Stimulated activated CD8-positive, alpha-beta memory T cell treated with anti-CD3 and anti-CD28 coated beads, Interleukin-12 subunit alpha, Interleukin-12 subunit beta, amount 100 ng/mL, for 1 hour (primary cell): ENCODE measurements at regions not wholly inside any gene's neighbourhood (a gene's known extent, or its start where the extent isn't known, plus 50 kb on each side); places are given as distances from the start of the nearest gene placed in this dataset.
"Not testable (repeated sequence)": the region's sequence is repeated elsewhere in the genome, so short reads cannot be mapped to it uniquely, and the experiment has no call there.

Experiments
- DNase-seq: peaks from one replicate; pipeline ENCODE4 v3.0.0-alpha.2; 2020; ENCODE audit warnings: low read depth

DNA sequence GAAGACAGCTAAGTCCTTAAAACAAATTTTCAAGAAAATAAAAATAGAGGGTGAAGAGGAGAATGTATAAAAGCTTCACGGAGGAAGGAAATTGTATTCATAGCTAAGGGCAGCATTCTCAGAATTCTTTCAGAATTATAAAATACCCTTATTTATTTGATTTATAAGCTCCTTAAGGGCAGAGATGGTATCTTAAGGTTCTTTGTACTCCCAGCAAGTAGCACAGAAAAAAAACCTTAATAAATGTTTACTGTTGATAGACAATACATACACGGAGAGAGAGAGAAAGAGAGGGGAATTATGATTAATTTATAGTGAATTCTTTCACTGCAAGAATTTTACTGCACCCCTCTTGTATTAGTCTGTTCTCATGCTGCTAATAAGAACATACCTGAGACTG lies 375.6 kb upstream of the CCDC54 start:
- no peak for DNase-seq

DNA sequence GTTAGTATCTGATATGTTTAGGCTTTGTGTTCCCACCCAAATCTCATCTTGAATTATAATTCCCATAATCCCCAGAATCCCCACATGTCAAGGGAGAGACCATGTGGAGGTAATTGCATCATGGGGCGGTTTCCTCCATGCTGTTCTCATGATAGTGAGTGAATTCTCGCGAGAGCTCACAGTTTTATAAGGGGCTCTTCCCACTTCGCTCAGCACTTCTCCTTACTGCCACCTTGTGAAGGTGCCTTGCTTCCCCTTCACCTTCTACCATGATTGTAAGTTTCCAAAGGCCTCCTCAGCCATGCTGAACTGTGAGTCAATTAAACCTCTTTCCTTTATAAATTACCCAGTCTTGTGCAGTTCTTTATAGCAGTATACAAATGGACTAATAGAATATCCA lies 371.9 kb upstream of the CCDC54 start:
- not testable (repeated sequence) for DNase-seq

DNA sequence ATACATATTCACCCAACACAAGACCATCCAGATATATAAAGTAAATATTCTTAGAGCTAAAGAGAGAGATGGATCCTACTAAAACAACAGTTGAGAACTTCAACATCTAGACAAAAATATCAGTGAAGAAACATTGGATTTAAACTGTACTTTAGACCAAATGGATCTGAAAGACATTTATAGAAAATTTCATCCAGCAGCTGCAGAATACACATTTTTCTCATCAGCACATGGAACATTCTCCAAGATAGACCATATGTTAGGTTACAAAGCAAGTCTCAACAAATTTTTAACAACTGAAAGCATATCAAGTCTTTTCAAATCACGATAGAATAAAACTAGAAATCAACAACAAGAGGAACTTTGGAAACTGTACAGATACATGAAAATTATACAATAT lies 369.0 kb upstream of the CCDC54 start:
- DNase-seq: no peak

DNA sequence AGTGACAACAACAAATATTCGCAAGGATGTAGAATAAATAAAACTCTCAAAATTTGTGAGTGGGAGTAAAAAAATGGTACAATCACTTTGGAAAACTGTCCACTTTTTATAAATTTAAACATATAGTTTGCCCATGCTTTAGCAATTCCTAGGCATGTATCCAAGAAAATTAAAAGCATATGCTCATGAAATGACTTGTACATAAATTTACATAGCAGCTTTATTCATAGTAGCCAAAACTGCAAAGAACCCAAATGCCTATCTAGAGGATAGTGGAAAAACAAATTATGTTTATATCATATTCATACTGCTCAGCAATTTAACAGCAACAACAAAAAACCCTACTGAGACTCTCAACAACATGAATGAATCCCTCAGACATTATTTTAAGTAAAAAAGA lies 363.6 kb upstream of the CCDC54 start:
- no peak for DNase-seq

DNA sequence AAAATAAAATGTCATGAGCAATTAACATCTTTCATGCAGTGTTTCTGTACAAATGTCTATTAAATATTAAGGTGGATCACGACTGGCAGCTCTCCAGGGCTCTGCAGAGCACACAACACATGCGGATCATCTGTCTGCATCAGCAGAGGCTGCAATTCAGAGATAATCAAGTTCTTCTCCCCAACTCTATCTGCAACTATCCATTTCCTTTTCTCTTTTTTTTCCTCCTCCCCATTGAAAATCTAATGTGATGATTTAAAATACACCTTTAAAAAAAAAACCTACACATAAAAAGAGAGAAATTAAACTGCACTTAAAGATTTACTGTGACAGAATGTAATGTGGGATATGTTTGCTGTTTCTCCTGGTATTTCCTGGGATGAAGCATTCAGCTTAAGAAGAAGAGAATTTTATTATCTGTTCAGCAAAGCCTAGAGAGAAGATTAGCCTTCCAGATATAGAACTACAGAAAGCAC lies 352.6 kb upstream of the CCDC54 start:
- no peak for DNase-seq

DNA sequence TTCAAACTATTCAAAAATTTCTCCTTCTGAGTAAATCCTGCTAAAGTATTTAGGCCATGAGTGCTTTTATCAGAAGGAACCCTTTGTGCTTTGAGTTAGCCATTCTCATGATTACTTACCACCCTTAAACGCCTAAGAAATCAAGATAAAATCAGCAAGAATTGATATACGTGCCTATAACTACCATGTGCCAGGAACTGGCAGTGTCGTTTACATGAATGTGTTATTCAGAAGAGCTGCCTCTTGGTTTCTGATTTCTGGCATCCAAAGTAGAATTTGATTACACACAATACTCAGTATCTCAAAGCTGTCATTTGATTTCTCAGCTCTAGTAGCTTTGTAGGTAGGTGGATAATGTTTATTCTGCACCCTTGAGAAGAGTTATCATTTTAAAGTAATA lies 351.3 kb upstream of the CCDC54 start:
- no peak for DNase-seq

DNA sequence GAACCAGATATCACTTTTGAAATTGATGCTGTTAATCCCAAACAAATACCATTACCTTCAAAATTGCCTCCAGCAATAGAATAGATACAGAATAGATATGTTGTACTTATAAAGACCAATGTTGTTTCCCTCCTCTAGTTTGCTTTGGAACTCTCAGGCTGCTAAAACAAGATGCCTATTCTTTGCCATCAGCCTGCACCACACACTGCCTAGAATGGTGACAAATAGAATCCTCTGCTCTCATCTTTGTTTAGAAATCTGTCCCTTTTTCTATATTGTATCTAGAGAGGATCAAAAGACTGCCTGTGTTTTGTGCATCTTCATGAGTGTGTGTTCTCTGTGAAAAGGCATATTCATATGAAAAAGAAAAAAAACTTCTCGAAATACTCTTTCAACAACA lies 349.2 kb upstream of the CCDC54 start:
- DNase-seq: no peak

DNA sequence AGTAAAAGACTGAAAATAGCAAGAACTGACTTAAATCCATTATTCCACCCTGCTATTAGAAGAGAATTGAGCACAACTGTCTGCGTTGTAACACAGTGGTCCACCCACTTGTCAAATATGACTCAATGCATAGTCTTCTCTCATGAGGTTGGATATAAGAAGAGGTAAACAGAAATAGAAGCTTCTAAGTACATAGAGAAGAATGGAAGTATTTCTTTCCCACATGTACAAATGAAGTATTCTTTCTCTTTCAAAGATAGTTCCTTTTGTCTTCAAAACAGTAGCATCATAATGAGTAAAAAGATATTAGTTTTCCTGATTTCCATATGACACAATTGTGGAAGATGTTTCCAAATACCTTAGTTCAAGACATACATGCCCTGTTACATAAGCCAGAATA lies 348.6 kb upstream of the CCDC54 start:
- no peak for DNase-seq

DNA sequence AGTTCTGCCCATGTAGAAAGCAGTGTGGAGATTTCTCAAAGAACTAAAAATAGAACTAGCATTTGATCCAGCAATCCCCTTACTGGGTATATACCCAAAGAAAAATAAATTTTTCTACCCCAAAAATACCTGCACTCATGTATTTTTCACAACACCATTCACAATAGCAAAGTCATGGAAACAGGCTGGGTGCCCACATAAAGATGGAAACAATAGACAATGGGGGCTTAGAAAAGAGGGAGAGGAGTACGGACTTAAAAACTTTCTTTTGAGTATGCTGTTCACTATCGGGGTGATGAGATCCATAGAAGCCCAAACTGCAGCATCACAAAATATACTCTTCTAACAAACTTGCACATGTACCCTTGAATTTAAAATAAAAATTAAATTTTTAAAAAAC lies 345.1 kb upstream of the CCDC54 start:
- no peak for DNase-seq

DNA sequence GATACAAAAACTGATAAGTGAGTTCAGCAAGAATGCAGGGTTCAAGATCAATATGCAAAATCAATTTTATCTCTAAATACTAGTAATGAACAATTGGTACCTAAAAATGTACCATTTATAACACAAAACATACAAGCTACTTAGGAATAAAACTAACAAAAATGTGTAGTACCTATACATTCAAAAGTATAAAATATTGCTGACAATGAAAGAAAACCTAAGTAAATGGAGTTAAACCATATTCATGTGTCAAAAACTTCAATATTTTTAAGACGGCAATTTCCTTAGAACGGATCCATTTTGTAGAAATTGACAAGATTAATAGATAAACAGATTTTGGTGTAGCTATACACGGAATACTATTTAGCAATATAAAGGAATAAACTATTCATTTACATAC lies 343.1 kb upstream of the CCDC54 start:
- DNase-seq: no peak

DNA sequence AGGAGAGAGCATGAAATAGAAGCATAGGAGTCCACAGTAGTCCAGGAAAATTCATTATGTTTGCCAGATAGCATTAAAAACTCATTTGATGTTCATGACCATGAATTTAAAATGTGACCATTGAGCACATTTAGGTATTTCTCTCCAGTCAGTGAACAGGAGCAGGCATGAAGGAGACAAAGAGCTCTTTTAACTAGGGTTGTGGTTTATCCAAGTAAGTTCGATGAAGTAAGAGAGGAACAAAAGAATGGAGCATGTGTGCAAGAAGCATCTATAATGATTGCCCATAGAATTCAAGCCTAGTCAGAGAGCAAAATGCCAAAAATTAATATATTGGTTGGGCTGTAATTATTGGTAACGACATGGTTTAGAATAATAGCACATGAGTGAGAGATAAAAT lies 342.1 kb upstream of the CCDC54 start:
- DNase-seq: no peak

DNA sequence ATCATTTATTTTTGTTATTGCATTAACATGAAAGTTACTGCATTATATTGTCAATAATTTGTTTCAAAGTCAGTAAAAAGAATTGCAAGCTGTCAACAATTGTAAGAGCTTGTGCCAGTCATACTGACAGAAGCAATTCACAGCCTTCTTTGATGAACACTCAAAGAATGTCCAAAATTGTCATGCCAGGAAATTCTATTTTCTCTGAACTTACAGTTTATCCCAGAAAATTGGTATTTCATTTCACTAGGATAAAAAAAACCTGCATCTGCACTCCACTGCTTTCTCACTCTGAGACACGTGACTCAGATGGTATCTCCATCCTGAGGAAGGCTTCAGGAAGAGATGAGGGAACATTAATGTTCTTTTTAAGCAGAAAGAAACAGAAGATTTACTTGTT lies 332.6 kb upstream of the CCDC54 start:
- DNase-seq: no peak

DNA sequence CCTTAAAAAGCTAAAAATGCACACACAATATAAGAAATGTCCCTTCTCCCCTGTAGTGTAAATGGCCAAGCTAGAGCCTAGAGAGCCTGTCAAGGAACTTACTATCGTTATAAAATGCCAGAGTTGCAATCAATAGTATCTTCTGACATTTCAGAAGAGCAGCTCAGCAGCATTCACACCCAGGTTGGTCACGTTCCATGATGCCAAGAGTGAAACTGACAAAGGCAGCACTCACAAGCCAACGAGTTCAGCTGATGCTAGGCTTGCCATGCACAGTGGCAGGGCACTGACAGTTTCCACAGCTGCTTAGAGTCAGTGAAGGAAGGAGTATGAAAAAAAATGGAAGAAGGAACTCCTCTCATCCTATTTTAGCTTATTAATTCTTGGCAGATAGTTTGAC lies 331.4 kb upstream of the CCDC54 start:
- DNase-seq: no peak

DNA sequence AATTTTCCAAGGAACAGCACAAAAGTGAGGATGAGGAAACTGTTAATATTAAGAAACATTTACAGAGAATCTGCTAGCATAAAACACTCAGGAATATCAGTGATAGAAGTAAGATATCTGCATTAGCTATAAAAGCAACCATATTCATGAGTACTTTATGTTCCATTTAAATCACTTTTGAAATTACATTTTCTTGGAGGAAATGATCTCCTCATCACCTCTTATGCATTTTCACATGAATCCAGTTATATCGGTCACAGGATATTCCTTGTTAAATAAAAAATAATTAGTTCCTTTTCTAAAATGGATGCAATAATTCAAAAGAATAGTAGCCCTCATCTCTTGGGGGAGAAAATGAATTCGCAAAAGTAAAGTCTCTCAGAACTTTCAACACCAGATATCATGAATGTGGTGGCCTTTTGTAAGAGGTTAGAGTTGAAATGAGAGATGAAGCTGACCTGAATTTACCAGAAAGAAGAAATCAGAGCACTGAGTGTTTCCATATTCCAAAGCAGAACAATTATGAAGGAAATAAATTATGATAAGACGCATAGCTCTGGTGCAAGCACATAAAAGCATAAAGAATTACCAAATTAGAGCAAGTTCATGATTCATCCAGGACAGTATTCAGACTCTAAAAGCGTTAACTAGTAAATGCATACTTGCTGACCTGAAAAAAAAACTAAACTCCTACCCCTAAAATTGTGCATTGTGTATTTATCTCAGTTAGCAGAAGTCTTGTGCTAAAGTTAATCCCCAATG lies 321.9 kb upstream of the CCDC54 start:
- DNase-seq: no peak

DNA sequence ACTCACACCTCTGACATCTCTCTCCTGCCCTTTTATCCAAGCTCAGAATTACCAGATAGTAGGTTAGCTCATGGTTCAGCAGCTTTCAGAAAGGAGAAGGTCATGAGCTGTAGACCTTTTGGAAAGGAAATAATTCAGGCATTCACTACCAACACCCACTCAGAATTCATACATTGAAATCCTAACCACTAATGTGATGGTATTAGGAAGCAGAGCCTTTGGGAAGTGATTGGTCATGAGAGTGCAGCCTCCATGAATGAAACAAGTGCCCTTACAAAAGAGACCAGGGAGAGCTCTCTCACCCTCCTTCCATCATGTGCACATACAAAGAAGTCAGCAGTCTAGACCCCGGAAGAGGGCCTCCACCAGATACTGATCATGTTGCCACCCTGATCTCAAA lies 315.8 kb upstream of the CCDC54 start:
- DNase-seq: no peak

DNA sequence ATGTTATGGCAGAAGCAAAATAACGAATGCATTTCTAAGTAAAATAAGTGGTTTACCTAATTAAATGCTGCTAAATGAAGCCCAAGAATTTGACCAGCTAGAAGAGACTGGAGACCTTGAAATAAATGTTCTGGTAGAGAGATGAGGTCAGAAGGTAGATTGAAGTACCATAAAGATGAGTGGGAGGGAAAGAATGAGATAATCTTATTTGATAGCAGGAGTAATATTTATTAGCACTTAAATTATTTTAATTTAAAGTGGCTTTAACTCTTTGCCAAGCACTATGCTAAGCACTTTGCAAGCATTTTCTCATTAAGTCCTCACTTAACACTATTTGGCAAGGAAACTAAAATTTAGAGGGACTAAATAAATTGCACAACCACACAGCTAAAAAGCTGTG lies 314.9 kb upstream of the CCDC54 start:
- no peak for DNase-seq

DNA sequence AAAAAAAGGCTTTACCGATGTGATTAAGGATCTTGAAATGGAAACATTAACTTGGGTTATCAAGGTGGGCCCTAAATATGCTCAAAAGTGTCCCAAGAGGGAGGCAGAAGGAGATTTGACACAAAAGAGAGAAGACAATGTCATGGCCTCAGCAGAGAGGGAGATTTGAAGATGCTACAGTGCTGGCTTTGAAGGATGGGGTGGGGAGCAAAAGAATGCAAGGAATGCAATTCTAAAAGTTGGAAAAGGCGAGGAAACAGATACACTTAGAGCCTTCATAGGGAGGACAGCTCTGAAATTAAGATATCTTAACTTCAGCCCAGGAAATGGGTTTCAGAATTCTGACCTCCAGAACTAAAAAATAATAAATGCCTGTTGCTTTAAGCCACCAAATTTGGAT lies 314.5 kb upstream of the CCDC54 start:
- DNase-seq: no peak

DNA sequence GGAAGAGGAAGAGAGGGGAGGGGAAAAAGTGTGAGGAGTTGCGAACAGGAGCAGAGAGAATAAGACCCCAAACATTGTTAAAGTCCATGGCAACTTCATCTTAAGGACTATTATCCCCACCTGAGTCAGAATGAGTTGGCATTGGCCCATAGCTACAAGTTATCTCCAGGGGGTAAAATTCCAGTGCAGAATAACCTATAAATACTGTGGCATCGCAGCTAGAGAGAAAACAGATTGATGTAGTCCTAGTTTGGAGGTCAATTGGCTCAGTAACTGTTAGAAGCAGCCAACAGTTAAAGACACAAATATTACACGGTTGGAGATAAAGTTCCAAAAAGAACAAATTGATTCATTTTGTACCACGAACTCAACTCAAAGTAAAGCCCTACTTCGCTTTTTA lies 313.9 kb upstream of the CCDC54 start:
- no peak for DNase-seq

DNA sequence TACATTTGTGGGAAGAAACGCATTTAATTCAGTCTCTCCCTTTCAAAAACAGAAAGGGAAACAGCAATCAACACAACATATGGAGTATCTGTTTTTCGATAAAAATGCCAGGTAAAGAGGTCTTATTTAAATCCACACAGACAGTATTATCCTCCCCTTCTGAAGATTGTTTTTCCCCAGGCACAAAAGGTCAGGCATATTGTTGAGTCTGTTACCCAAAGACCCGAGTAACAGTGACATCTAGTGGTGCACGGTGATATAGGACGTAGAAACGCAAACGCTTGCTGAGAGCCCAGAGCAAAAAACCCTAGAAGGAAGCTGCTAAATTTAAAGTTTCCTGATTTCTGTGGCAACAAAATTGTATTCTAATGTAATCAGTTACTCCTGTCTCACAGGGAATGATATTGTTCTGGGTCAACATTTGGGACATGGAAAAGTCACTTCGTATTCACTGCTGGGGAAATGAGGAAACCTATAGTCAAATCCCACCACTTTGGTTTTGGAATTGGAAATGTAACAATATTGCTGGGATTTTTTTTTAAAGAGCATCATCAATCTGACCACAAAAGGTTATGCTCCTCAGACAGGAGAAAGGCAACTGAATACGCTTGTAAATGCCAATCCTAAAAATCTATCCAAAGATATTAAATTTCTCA lies 312.7 kb upstream of the CCDC54 start:
- peak; percentile 19 for DNase-seq

DNA sequence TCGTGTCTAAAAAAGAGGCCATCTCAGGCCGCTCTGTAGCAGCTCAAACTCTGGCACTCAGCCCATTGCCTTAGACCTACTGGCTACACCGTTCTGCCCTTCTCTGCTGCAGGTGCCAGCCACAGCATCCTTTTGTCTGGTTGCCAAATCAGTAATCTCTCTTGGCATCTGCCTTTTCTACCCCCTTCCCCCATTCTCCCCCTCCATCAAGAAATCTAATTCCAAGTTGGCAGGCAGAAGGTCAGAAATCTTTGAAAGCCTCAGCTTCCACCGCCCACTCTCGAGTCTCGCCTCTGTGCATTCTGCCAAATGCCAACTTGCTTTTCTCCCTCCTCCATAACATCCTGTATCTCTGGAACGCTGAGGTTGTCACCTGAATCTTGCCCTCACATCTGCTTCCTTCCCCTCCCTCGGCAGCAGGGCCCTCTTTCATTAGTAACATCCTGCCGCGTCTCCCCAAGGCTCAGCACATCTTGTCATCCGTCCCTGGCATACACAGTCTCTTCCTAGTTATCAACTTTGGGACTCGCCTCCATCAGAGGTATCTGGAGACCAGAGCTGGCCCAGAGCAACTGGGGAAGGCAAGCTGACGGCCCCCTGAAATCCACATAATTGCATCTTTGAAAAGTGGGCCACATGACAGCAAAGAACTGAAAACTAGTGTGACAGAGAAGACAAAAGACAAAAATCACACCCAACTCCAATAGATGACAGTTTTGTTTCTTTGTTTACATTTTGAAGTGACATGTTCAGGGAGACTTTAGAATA lies 312.0 kb upstream of the CCDC54 start:
- no peak for DNase-seq

DNA sequence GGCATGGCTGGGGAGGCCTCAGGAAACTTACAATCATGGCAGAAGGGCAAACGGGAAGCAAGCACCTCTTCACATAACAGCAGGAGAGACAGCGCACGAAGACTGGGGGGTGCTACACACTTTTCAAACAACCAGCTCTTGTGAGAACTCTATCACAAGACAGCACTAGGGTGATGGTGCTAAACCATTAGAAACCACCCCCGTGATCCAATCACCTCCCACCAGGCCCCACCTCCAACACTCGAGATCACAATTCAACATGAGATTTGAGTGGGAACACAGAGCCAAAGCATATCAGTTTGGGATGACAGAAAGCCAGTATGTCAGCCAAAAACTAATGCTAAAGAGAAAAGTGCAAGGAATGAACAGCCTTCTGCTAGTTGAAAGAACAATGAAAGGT lies 309.8 kb upstream of the CCDC54 start:
- no peak for DNase-seq

DNA sequence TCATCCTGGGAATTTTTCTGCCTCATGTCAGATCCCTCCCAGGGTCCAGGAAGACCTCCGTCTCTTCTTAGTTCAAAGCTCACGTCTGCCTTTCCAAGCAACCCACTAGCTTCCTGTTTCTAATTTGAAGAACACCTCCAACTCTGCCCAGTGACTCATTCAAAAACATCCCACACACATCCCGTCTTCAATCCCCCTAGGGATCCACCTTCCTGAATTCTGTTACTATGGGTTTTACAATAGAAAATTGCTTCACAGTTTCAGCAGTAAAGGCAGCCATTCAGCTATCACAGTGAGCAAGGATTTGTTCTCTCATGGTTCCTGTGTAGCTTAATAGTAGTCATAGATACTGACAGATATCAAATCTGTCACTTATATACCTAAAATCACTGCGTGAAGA lies 308.3 kb upstream of the CCDC54 start:
- no peak for DNase-seq

DNA sequence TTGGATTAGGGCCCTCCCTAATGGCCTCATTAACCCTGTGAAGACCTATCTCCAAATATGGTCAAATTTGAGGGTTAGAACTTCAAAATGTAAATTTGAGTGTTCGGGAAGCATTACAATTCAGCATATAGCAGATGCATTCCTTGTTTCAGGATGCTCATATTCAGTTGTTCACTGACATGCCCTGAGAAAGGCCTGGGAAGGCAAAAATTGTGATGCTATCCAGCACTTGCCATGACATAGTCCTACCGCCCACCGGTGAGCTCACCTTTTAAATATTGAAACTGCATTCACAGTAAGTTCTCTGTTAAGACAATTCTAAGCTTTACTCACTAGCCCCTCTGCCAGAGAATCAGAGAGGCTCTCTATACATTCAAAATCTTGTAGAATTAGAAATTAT lies 300.3 kb upstream of the CCDC54 start:
- DNase-seq: no peak
